Sigmoid colon (tissue), 6 donors: ENCODE measurements at regions not wholly inside any gene's neighbourhood (a gene's known extent, or its start where the extent isn't known, plus 50 kb on each side); places are given as distances from the start of the nearest gene placed in this dataset.

ENCODE experiments used
- DNase-seq: peaks from one replicate; pipeline ENCODE4 v3.0.0-alpha.2; 2019
- H3K27ac ChIP-seq, 4 donors: fragments of 200-600 bp; sonication (generic); one replicate each; pipeline ENCODE4 v1.5.1; 2016 to 2019; ENCODE audit warnings: mild to moderate bottlenecking in 1 of 4
- H3K27me3 ChIP-seq, 3 donors: fragments of 200-600 bp; sonication (generic); one replicate each; pipeline ENCODE4 v1.5.1; 2019; ENCODE audit warnings: mild to moderate bottlenecking in 1 of 3
- H3K36me3 ChIP-seq, 4 donors: fragments of 200-600 bp; sonication (generic); one replicate each; pipeline ENCODE4 v1.5.1; 2016 to 2019
- H3K4me1 ChIP-seq, 4 donors: fragments of 200-600 bp; sonication (generic); one replicate each; pipeline ENCODE4 v1.5.1; 2017 to 2019
- H3K4me3 ChIP-seq, 4 donors: fragments of 200-600 bp; sonication (generic); one replicate each; pipeline ENCODE4 v1.5.1; 2017 to 2019; ENCODE audit warnings: mild to moderate bottlenecking in 2 of 4, moderate library complexity in 1 of 4
- H3K9me3 ChIP-seq, 4 donors: fragments of 200-600 bp in 3 of 4; sonication (generic) in 3 of 4; one replicate each; pipeline versions ENCODE4 v1.5.1 to v1.6.1; 2013 to 2019
- CTCF ChIP-seq, 4 experiments: fragments of 450-650 bp in 3 of 4; fragments of 200-600 bp in 1 of 4; IDR thresholded peaks; one replicate each; pipeline ENCODE4 v1.5.1; 2016 to 2019; ENCODE audit warnings: antibody characterized with exemption in 4 of 4, mild to moderate bottlenecking in 3 of 4, moderate library complexity in 2 of 4
- EP300 ChIP-seq, 4 donors: sonication (generic); formaldehyde crosslinking; IDR thresholded peaks; one replicate each; pipeline ENCODE4 v1.6.1; 2017; ENCODE audit warnings: antibody characterized with exemption in 4 of 4
- POLR2A ChIP-seq, 2 donors: fragments of 450-650 bp; IDR thresholded peaks; one replicate each; pipeline ENCODE4 v1.6.1; 2016; ENCODE audit warnings: antibody characterized with exemption in 2 of 2, mild to moderate bottlenecking in 2 of 2, moderate library complexity in 2 of 2
- POLR2AphosphoS5 ChIP-seq, 4 donors: sonication (generic); formaldehyde crosslinking; IDR thresholded peaks; one replicate each; pipeline ENCODE4 v1.6.1; 2017; ENCODE audit warnings: antibody characterized with exemption in 4 of 4
- WGBS, 2 donors: extraction: QIAGEN DNeasy Blood & Tissue Kit; methylation state at CpG; one replicate each; pipeline ENCODE4 v1.1.7; 2013; 5-methylcytosine and 5-hydroxymethylcytosine counted together
- intact Hi-C: fragments of 100-400 bp; cut with DNase I; formaldehyde crosslinking; loops from one replicate; pipeline ENCODE4 v1.15.1; 2023
- donor health status: healthy with polysubstance abuse.
- donor health status: healthy.

DNA sequence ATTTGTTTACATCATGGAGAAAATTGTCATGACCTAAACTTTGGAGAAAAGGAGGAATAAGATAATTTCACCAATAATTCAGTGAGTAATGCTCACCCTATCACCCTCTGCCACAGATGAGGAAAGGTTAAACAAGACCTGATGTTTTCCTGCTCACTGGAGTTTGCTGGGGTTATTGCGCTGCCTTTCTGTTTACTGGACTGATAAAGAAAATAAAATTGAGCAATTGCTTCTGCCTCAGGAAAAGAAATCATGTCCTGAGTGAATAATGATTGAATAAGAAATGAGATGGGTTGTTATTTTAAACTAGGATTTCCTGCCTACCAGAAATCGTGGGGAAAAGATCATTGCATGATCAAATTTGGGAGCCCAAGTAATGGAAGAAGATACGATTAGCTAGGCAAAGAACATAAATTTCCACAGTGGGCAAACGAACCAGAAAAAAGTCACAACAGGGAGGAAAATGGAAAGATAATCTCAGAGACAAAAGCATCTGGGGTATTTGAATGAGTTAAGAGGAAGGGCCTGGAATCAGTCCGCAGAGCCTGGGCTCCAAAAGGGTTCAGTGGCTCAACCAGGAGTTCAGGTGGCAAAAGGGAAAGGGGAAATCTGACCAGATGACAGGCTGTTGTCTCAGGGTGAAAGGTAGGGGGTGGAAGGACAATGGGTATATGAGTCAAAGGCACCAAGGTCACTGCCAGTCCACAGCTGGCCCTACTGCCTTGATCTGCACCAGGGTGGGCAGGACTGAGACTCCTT is 146.8 kb downstream of the FAM43A start:
- Histone ChIP-seq H3K36me3 (no peaks in the 10 kb centered on the region), H3K4me1 (no peaks in the 10 kb centered on the region), H3K4me3 (no peak overlapping the region), H3K27ac (no peak overlapping the region), H3K9me3 (no peaks in the 10 kb centered on the region), H3K27me3 (no peaks in the 10 kb centered on the region)
- DNase-seq, result no peak
- no peak for TF ChIP-seq CTCF (IDR thresholded peaks at IDR 0.05)
- no peak for TF ChIP-seq POLR2A (IDR thresholded peaks at IDR 0.05)
- TF ChIP-seq EP300 (IDR thresholded peaks at IDR 0.05), result no peak
- TF ChIP-seq POLR2AphosphoS5 (IDR thresholded peaks at IDR 0.05), result no peak
- intact Hi-C loops, result no loop called here
- WGBS, 2 donors, result 84 to 87% methylated on average over 5 of the region's 5 CpGs

- TF ChIP-seq CTCF (IDR thresholded peaks at IDR 0.05) (no peak), EP300 (IDR thresholded peaks at IDR 0.05) (no peak), POLR2AphosphoS5 (IDR thresholded peaks at IDR 0.05) (no peak), POLR2A (IDR thresholded peaks at IDR 0.05) (no peak)
- Histone ChIP-seq H3K27me3 (no peaks in the 10 kb centered on the region), H3K9me3 (no peaks in the 10 kb centered on the region), H3K27ac (no peak overlapping the region), H3K4me3 (no peak overlapping the region), H3K36me3 (no peaks in the 10 kb centered on the region), H3K4me1 (no peaks in the 10 kb centered on the region)
- no peak for DNase-seq
- intact Hi-C loops, result no loop called here
- WGBS, 2 donors, result 93 to 94% methylated on average over 14 of the region's 14 CpGs
Measured at GRCh38 chr3:194833114-194833910, 147.6 kb downstream of the FAM43A start.

GRCh38 chr3:194836661-194837060 is 151.0 kb downstream of the FAM43A start:
- H3K27me3 ChIP-seq, result no peaks in the 10 kb centered on the region
- TF ChIP-seq POLR2AphosphoS5 (IDR thresholded peaks at IDR 0.05) (no peak), EP300 (IDR thresholded peaks at IDR 0.05) (no peak), CTCF (IDR thresholded peaks at IDR 0.05) (no peak), POLR2A (IDR thresholded peaks at IDR 0.05) (no peak)

DNA sequence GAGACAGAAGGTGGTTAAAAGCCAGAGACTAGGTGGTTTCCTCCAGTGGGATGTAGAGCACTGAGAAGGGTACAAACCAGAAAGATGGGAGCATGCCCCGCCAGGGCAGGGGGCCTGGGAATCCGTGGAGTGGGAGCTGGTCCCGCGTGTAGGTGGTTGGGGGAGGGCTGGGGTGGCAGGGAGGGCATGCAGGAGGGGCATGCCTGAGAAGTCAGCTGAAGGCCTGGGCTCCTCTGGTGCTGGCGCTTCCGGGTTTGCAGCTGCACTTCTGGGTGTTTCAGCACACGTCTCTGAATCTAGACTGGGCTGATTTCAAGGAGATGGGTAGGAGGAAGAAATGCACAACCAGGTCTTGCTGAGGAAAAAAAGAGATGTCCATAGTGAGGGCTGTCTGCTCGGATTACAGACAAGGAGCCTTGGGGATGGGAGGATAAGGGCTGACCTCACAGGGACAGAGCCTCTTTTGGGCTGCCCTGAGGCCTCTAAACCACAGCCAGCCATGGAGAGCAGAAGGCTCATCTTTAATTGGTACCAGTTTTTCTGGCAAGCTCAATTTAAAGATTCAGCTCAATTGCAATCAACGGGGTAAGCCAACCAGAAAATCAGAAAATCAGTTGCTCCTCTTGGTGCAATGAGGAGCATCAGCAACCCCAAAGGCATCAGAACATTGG is 151.9 kb downstream of the FAM43A start:
- Histone ChIP-seq H3K9me3 (no peaks in the 10 kb centered on the region), H3K27me3 (no peaks in the 10 kb centered on the region), H3K27ac (no peak overlapping the region), H3K36me3 (no peaks in the 10 kb centered on the region), H3K4me3 (no peak overlapping the region), H3K4me1 (no peaks in the 10 kb centered on the region)
- intact Hi-C loops, result no loop called here
- TF ChIP-seq EP300 (IDR thresholded peaks at IDR 0.05), result no peak
- no peak for DNase-seq
- 90 to 92% methylated on average over 9 of the region's 9 CpGs for WGBS, 2 donors

More at GRCh38 chr3:194836661-194837060, 151.0 kb downstream of the FAM43A start:
- Histone ChIP-seq H3K4me1 (no peaks in the 10 kb centered on the region), H3K36me3 (no peaks in the 10 kb centered on the region), H3K27ac (no peak overlapping the region), H3K9me3 (no peaks in the 10 kb centered on the region), H3K4me3 (no peak overlapping the region)
- no peak for DNase-seq
- 88 to 97% methylated on average over 1 of the region's 1 CpG for WGBS, 2 donors
- intact Hi-C loops, result no loop called here

DNA sequence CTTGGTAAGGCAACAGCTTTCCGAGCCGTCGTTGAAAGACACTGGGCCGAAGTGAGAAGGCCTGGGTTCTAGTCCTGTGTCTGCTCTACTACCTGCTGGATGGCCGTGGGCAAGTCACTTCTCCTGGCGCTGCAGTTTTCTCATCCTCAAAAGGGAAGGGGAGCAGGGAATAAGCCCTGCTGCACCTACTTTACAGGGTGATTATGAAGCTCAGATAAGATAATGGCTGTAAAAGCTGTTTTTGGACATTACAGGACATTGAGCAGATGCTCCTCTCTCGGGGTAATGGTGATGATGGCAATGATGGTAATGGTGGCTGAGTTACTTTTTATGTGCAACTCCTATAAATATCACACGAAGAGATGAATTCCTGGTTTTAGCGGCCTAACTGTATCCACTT is 152.6 kb downstream of the FAM43A start:
- Histone ChIP-seq H3K27ac (no peak overlapping the region), H3K4me3 (no peak overlapping the region), H3K27me3 (no peaks in the 10 kb centered on the region), H3K9me3 (no peaks in the 10 kb centered on the region), H3K4me1 (no peaks in the 10 kb centered on the region), H3K36me3 (no peaks in the 10 kb centered on the region)
- DNase-seq, result no peak
- 89 to 93% methylated on average over 9 of the region's 9 CpGs for WGBS, 2 donors
- intact Hi-C loops, result no loop called here
- TF ChIP-seq POLR2A (IDR thresholded peaks at IDR 0.05) (no peak), EP300 (IDR thresholded peaks at IDR 0.05) (no peak), CTCF (IDR thresholded peaks at IDR 0.05) (no peak), POLR2AphosphoS5 (IDR thresholded peaks at IDR 0.05) (no peak)
